ENCODE measurements at regions not wholly inside any gene's neighbourhood (a gene's known extent, or its start where the extent isn't known, plus 50 kb on each side); places are given as distances from the start of the nearest gene placed in this dataset.

GRCh38 chr11:130672911-130673310 is 224.5 kb downstream of the ADAMTS15 start:
- peaks cover 3% of the 10 kb centered on the region for H3K36me3 Mint-ChIP-seq (ENCODE audit: low read depth)
- no peak overlapping the region for H3K4me3 Mint-ChIP-seq
- H3K27me3 Mint-ChIP-seq (ENCODE audit: low read depth): no peaks in the 10 kb centered on the region
- no peak for DNase-seq (ENCODE audit: low read depth, low spot score)
- peaks cover 35% of the 10 kb centered on the region for H3K4me1 Mint-ChIP-seq
- no peak overlapping the region for H3K27ac Mint-ChIP-seq (ENCODE audit: unreplicated experiment)
- TF ChIP-seq CTCF (conservative IDR thresholded peaks at IDR 0.05): no peak
- peaks cover 5% of the 10 kb centered on the region for H3K9me3 Mint-ChIP-seq

GRCh38 chr11:130673698-130674097 is 225.3 kb downstream of the ADAMTS15 start:
- peaks cover 39% of the 10 kb centered on the region for H3K4me1 Mint-ChIP-seq
- H3K4me3 Mint-ChIP-seq: no peak overlapping the region
- no peak for DNase-seq (ENCODE audit: low read depth, low spot score)

GRCh38 chr11:130674686-130675308 is 226.4 kb downstream of the ADAMTS15 start:
- Mint-ChIP-seq H3K9me3 (peaks cover 21% of the 10 kb centered on the region), H3K4me1 (peaks cover 39% of the 10 kb centered on the region), H3K36me3 (ENCODE audit: low read depth) (peaks cover 14% of the 10 kb centered on the region), H3K4me3 (no peak overlapping the region), H3K27ac (ENCODE audit: unreplicated experiment) (peak overlapping the region; percentile 52), H3K27me3 (ENCODE audit: low read depth) (no peaks in the 10 kb centered on the region)
- no peak for TF ChIP-seq CTCF (conservative IDR thresholded peaks at IDR 0.05)
- DNase-seq (ENCODE audit: low read depth, low spot score): no peak

More at GRCh38 chr11:130673698-130674097, 225.3 kb downstream of the ADAMTS15 start:
- peaks cover 7% of the 10 kb centered on the region for H3K36me3 Mint-ChIP-seq (ENCODE audit: low read depth)
- peak overlapping the region; percentile 68 for H3K27ac Mint-ChIP-seq (ENCODE audit: unreplicated experiment)
- peaks cover 12% of the 10 kb centered on the region for H3K9me3 Mint-ChIP-seq
- no peak for TF ChIP-seq CTCF (conservative IDR thresholded peaks at IDR 0.05)
- H3K27me3 Mint-ChIP-seq (ENCODE audit: low read depth): no peaks in the 10 kb centered on the region

- no peaks in the 10 kb centered on the region for H3K27me3 Mint-ChIP-seq (ENCODE audit: low read depth)
- no peak for TF ChIP-seq CTCF (conservative IDR thresholded peaks at IDR 0.05)
- DNase-seq (ENCODE audit: low read depth, low spot score): no peak
- H3K4me3 Mint-ChIP-seq: no peak overlapping the region
- H3K4me1 Mint-ChIP-seq: peaks cover 39% of the 10 kb centered on the region
- peaks cover 23% of the 10 kb centered on the region for H3K9me3 Mint-ChIP-seq
- H3K36me3 Mint-ChIP-seq (ENCODE audit: low read depth): peaks cover 16% of the 10 kb centered on the region
- peak overlapping the region; percentile 7 for H3K27ac Mint-ChIP-seq (ENCODE audit: unreplicated experiment)
Measured at GRCh38 chr11:130675371-130675821, 227.0 kb downstream of the ADAMTS15 start.

- peaks cover 39% of the 10 kb centered on the region for H3K4me1 Mint-ChIP-seq
- no peak for TF ChIP-seq CTCF (conservative IDR thresholded peaks at IDR 0.05)
- no peaks in the 10 kb centered on the region for H3K27me3 Mint-ChIP-seq (ENCODE audit: low read depth)
- H3K36me3 Mint-ChIP-seq (ENCODE audit: low read depth): peaks cover 20% of the 10 kb centered on the region
- no peak overlapping the region for H3K4me3 Mint-ChIP-seq
- H3K27ac Mint-ChIP-seq (ENCODE audit: unreplicated experiment): no peak overlapping the region
- no peak for DNase-seq (ENCODE audit: low read depth, low spot score)
- peaks cover 25% of the 10 kb centered on the region for H3K9me3 Mint-ChIP-seq
Measured at GRCh38 chr11:130675917-130676316, 227.5 kb downstream of the ADAMTS15 start.
